D341Med (cell line): ENCODE measurements at regions not wholly inside any gene's neighbourhood (a gene's known extent, or its start where the extent isn't known, plus 50 kb on each side); places are given as distances from the start of the nearest gene placed in this dataset.

ENCODE experiments used
- DNase-seq: peaks from one replicate; pipeline ENCODE4 v3.0.0; 2012; ENCODE audit warnings: low spot score

GRCh38 chr15:95701410-95701809 lies 629.1 kb upstream of the NR2F2 start:
- DNase-seq: no peak

GRCh38 chr15:95709959-95710695 lies 620.4 kb upstream of the NR2F2 start:
- DNase-seq: no peak

- no peak for DNase-seq
These were observed 617.7 kb upstream of the NR2F2 start for GRCh38 chr15:95712785-95713184.

GRCh38 chr15:95713324-95713723 lies 617.2 kb upstream of the NR2F2 start:
- no peak for DNase-seq

- DNase-seq: no peak
These were observed 615.2 kb upstream of the NR2F2 start for GRCh38 chr15:95715116-95715903.

- no peak for DNase-seq
These were observed 614.4 kb upstream of the NR2F2 start for GRCh38 chr15:95715906-95716656.

GRCh38 chr15:95716708-95717107 lies 613.8 kb upstream of the NR2F2 start:
- no peak for DNase-seq

GRCh38 chr15:95718441-95718840 lies 612.1 kb upstream of the NR2F2 start:
- DNase-seq: no peak

GRCh38 chr15:95724908-95725633 lies 605.4 kb upstream of the NR2F2 start:
- no peak for DNase-seq

- DNase-seq: no peak
These were observed 603.6 kb upstream of the NR2F2 start for GRCh38 chr15:95726891-95727290.

- no peak for DNase-seq
These were observed 596.6 kb upstream of the NR2F2 start for GRCh38 chr15:95733931-95734330.

- no peak for DNase-seq
These were observed 595.8 kb upstream of the NR2F2 start for GRCh38 chr15:95734422-95735316.

GRCh38 chr15:95737060-95737459 lies 593.4 kb upstream of the NR2F2 start:
- no peak for DNase-seq

- no peak for DNase-seq
These were observed 591.4 kb upstream of the NR2F2 start for GRCh38 chr15:95739131-95739530.

GRCh38 chr15:95741830-95742229 lies 588.7 kb upstream of the NR2F2 start:
- DNase-seq: no peak

- no peak for DNase-seq
These were observed 588.2 kb upstream of the NR2F2 start for GRCh38 chr15:95742256-95742655.

GRCh38 chr15:95742836-95743235 lies 587.7 kb upstream of the NR2F2 start:
- no peak for DNase-seq

GRCh38 chr15:95757171-95757570 lies 573.3 kb upstream of the NR2F2 start:
- DNase-seq: no peak

- DNase-seq: no peak
These were observed 572.0 kb upstream of the NR2F2 start for GRCh38 chr15:95758451-95758850.

- no peak for DNase-seq
These were observed 571.6 kb upstream of the NR2F2 start for GRCh38 chr15:95758851-95759250.

- no peak for DNase-seq
These were observed 570.0 kb upstream of the NR2F2 start for GRCh38 chr15:95760508-95760907.
